Tibial nerve (tissue), 4 donors: ENCODE measurements at regions not wholly inside any gene's neighbourhood (a gene's known extent, or its start where the extent isn't known, plus 50 kb on each side); places are given as distances from the start of the nearest gene placed in this dataset.
"Not testable (repeated sequence)": the region's sequence is repeated elsewhere in the genome, so short reads cannot be mapped to it uniquely, and the experiment has no call there.

Source experiments
- DNase-seq, 2 donors: peaks; one replicate each; pipeline ENCODE4 v3.0.0-alpha.2; 2019; ENCODE audit warnings: low spot score in 2 of 2
- H3K27ac ChIP-seq, 4 donors: fragments of 200-600 bp; sonication (generic) in 3 of 4; one replicate each; pipeline ENCODE4 v1.5.1; 2017 to 2019; ENCODE audit warnings: mild to moderate bottlenecking in 1 of 4
- H3K27me3 ChIP-seq, 2 donors: fragments of 200-600 bp; sonication (generic) in 1 of 2; one replicate each; pipeline versions ENCODE4 v1.5.1 to v1.6.0; 2017 to 2019
- H3K36me3 ChIP-seq, 3 donors: fragments of 200-600 bp; sonication (generic); one replicate each; pipeline ENCODE4 v1.5.1; 2018 to 2019
- H3K4me1 ChIP-seq, 4 donors: fragments of 200-600 bp; sonication (generic) in 3 of 4; one replicate each; pipeline ENCODE4 v1.5.1; 2017 to 2019
- H3K4me3 ChIP-seq, 4 donors: fragments of 200-600 bp; sonication (generic) in 3 of 4; one replicate each; pipeline ENCODE4 v1.5.1; 2017 to 2019; ENCODE audit warnings: mild to moderate bottlenecking in 1 of 4, moderate library complexity in 1 of 4
- H3K9me3 ChIP-seq, 4 donors: fragments of 200-600 bp; sonication (generic) in 3 of 4; one replicate each; pipeline ENCODE4 v1.5.1; 2017 to 2019
- CTCF ChIP-seq, 5 experiments: fragments of 200-600 bp in 3 of 5; fragments of 450-650 bp in 2 of 5; sonication (generic) in 3 of 5; IDR thresholded peaks; one replicate each; pipeline ENCODE4 v1.5.1; 2016 to 2019; ENCODE audit warnings: antibody characterized with exemption in 5 of 5, mild to moderate bottlenecking in 3 of 5, moderate library complexity in 2 of 5
- EP300 ChIP-seq, 2 donors: sonication (generic); formaldehyde crosslinking; IDR thresholded peaks; one replicate each; pipeline ENCODE4 v1.6.1; 2017; ENCODE audit warnings: antibody characterized with exemption in 2 of 2, mild to moderate bottlenecking in 1 of 2
- POLR2A ChIP-seq, 2 donors: fragments of 450-650 bp; IDR thresholded peaks; one replicate each; pipeline ENCODE4 v1.6.1; 2017; ENCODE audit warnings: antibody characterized with exemption in 2 of 2, mild to moderate bottlenecking in 2 of 2, moderate library complexity in 2 of 2
- WGBS, 2 donors: methylation state at CpG; one replicate each; pipeline ENCODE4 v1.1.5; 2018; 5-methylcytosine and 5-hydroxymethylcytosine counted together

- H3K4me3 ChIP-seq = no peak overlapping the region
- TF ChIP-seq CTCF (IDR thresholded peaks at IDR 0.05) (no peak), POLR2A (IDR thresholded peaks at IDR 0.05) (no peak), EP300 (IDR thresholded peaks at IDR 0.05) (no peak)
- no peak for DNase-seq
- 57 to 64% methylated on average over 6 of the region's 6 CpGs for WGBS, 2 donors
- no peak overlapping the region for H3K27ac ChIP-seq
- H3K27me3 ChIP-seq = no peaks in the 10 kb centered on the region
- no peaks in the 10 kb centered on the region for H3K4me1 ChIP-seq
- H3K36me3 ChIP-seq = no peaks in the 10 kb centered on the region
- H3K9me3 ChIP-seq = peaks cover 0 to 6% (median 0%) of the 10 kb centered on the region in 4 donors
Measured at GRCh38 chr14:101290611-101291010, 270.7 kb upstream of the DIO3 start.

- Histone ChIP-seq H3K36me3 (no peaks in the 10 kb centered on the region), H3K27ac (no peak overlapping the region), H3K27me3 (no peaks in the 10 kb centered on the region), H3K9me3 (peaks cover 0 to 9% (median 0%) of the 10 kb centered on the region in 4 donors), H3K4me1 (no peaks in the 10 kb centered on the region), H3K4me3 (no peak overlapping the region)
- DNase-seq = no peak
- TF ChIP-seq CTCF (IDR thresholded peaks at IDR 0.05) (no peak), EP300 (IDR thresholded peaks at IDR 0.05) (no peak), POLR2A (IDR thresholded peaks at IDR 0.05) (no peak)
- 66 to 67% methylated on average over 3 of the region's 3 CpGs for WGBS, 2 donors
Measured at GRCh38 chr14:101291390-101291789, 269.9 kb upstream of the DIO3 start.

GRCh38 chr14:101292448-101292847, 268.8 kb upstream of the DIO3 start:
- peaks cover 0 to 18% (median 0%) of the 10 kb centered on the region in 4 donors for H3K9me3 ChIP-seq
- H3K4me3 ChIP-seq = no peak overlapping the region
- TF ChIP-seq CTCF (IDR thresholded peaks at IDR 0.05) = no peak
- TF ChIP-seq POLR2A (IDR thresholded peaks at IDR 0.05) = no peak
- TF ChIP-seq EP300 (IDR thresholded peaks at IDR 0.05) = no peak
- H3K36me3 ChIP-seq = no peaks in the 10 kb centered on the region
- no peak for DNase-seq
- H3K27me3 ChIP-seq = no peaks in the 10 kb centered on the region
- H3K27ac ChIP-seq = no peak overlapping the region
- WGBS, 2 donors = 55 to 62% methylated on average over 5 of the region's 5 CpGs
- no peaks in the 10 kb centered on the region for H3K4me1 ChIP-seq

- Histone ChIP-seq H3K36me3 (no peaks in the 10 kb centered on the region), H3K4me1 (no peaks in the 10 kb centered on the region), H3K4me3 (no peak overlapping the region), H3K27me3 (no peaks in the 10 kb centered on the region), H3K9me3 (peaks cover 0 to 30% (median 2%) of the 10 kb centered on the region in 4 donors), H3K27ac (no peak overlapping the region)
- TF ChIP-seq CTCF (IDR thresholded peaks at IDR 0.05) (no peak), EP300 (IDR thresholded peaks at IDR 0.05) (no peak), POLR2A (IDR thresholded peaks at IDR 0.05) (no peak)
- no peak for DNase-seq
Measured at GRCh38 chr14:101293605-101294004, 267.7 kb upstream of the DIO3 start.

- no peak for DNase-seq
- WGBS, 2 donors = 68 to 71% methylated on average over 1 of the region's 1 CpG
Measured at GRCh38 chr14:101294136-101294535, 267.2 kb upstream of the DIO3 start.

GRCh38 chr14:101299781-101300180, 261.5 kb upstream of the DIO3 start:
- WGBS, 2 donors = 73 to 85% methylated on average over 4 of the region's 4 CpGs
- not testable (repeated sequence) for H3K36me3 ChIP-seq, H3K4me1 ChIP-seq

More at GRCh38 chr14:101294136-101294535, 267.2 kb upstream of the DIO3 start:
- Histone ChIP-seq H3K27ac (no peak overlapping the region), H3K4me1 (no peaks in the 10 kb centered on the region), H3K27me3 (no peaks in the 10 kb centered on the region), H3K4me3 (no peak overlapping the region), H3K9me3 (peaks cover 0 to 31% (median 2%) of the 10 kb centered on the region in 4 donors), H3K36me3 (no peaks in the 10 kb centered on the region)
- TF ChIP-seq CTCF (IDR thresholded peaks at IDR 0.05) (no peak), POLR2A (IDR thresholded peaks at IDR 0.05) (no peak), EP300 (IDR thresholded peaks at IDR 0.05) (no peak)

More at GRCh38 chr14:101299781-101300180, 261.5 kb upstream of the DIO3 start:
- not testable (repeated sequence) for H3K4me3 ChIP-seq, DNase-seq, H3K27me3 ChIP-seq, H3K27ac ChIP-seq
- H3K9me3 ChIP-seq = peaks cover 0 to 31% (median 2%) of the 10 kb centered on the region in 4 donors
